ENCODE measurements at regions not wholly inside any gene's neighbourhood (a gene's known extent, or its start where the extent isn't known, plus 50 kb on each side); places are given as distances from the start of the nearest gene placed in this dataset.

DNA sequence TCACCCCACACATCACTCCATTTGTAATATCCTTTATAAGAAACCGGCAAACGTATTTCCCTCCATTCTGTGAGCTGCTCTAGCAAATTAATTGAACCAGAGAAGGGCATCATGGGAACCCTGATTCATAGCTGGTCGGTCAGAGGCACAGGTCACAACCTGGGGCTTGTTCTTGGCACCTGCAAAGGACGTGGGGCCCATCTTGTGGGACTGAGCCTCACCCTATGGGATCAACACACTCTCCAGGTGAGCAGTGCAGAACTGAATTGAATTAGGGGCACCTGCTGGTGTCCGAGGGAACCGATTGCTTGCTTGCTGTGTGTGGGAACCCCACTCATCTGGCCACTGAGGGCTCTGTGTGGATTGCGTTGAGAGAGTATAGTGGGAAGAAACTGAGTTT, 145.3 kb downstream of the CTTN start:
- in situ Hi-C loops (cut with MboI; ENCODE audit: low sequenced_read_pairs, unreplicated experiment), result no loop called here
- DNase-seq (ENCODE audit: low spot score), result no peak
- TF ChIP-seq, protein P1, sequence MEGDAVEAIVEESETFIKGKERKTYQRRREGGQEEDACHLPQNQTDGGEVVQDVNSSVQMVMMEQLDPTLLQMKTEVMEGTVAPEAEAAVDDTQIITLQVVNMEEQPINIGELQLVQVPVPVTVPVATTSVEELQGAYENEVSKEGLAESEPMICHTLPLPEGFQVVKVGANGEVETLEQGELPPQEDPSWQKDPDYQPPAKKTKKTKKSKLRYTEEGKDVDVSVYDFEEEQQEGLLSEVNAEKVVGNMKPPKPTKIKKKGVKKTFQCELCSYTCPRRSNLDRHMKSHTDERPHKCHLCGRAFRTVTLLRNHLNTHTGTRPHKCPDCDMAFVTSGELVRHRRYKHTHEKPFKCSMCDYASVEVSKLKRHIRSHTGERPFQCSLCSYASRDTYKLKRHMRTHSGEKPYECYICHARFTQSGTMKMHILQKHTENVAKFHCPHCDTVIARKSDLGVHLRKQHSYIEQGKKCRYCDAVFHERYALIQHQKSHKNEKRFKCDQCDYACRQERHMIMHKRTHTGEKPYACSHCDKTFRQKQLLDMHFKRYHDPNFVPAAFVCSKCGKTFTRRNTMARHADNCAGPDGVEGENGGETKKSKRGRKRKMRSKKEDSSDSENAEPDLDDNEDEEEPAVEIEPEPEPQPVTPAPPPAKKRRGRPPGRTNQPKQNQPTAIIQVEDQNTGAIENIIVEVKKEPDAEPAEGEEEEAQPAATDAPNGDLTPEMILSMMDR (IDR thresholded peaks at IDR 0.05; ENCODE audit: borderline replicate concordance, control extremely low read depth, extremely low read depth, insufficient read depth, missing control alignments), result no peak

DNA sequence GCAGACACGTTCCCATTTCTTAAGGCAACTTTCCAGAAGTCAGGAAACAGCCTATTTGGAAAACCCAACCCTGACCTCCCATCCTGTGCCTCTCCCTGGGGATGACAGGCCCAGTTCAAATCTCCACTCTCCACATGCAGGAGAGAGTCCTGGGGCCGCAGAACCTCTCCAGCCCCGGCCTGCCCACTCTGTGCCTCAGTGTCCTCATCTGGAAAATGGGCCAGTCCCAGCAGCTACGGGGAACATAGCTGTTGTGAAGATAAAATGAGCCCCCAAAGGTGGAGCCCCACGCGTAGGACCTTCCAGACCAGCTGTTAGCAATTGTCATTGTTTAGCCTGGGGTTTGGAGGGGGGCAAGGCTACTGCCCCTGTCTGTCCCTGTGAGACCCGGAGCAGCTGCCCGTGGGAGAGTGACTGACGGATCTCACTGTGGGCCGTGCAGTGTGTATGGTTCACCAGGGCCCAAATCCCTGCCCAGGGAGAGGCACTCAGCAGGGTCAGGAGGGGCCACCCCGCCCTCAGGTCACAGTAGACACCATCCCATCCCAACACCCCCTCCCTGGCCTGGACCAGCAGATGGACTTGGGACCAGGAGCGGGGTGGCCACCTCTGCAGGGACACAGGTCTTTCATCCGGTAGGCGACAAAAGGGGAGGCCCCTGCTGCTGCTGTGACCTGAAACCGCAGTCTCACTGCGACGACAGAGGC, 145.9 kb downstream of the CTTN start:
- DNase-seq (ENCODE audit: low spot score), result no peak
- in situ Hi-C loops (cut with MboI; ENCODE audit: low sequenced_read_pairs, unreplicated experiment), result no loop called here
- TF ChIP-seq, protein P1 (IDR thresholded peaks at IDR 0.05; ENCODE audit: borderline replicate concordance, control extremely low read depth, extremely low read depth, insufficient read depth, missing control alignments), result no peak

DNA sequence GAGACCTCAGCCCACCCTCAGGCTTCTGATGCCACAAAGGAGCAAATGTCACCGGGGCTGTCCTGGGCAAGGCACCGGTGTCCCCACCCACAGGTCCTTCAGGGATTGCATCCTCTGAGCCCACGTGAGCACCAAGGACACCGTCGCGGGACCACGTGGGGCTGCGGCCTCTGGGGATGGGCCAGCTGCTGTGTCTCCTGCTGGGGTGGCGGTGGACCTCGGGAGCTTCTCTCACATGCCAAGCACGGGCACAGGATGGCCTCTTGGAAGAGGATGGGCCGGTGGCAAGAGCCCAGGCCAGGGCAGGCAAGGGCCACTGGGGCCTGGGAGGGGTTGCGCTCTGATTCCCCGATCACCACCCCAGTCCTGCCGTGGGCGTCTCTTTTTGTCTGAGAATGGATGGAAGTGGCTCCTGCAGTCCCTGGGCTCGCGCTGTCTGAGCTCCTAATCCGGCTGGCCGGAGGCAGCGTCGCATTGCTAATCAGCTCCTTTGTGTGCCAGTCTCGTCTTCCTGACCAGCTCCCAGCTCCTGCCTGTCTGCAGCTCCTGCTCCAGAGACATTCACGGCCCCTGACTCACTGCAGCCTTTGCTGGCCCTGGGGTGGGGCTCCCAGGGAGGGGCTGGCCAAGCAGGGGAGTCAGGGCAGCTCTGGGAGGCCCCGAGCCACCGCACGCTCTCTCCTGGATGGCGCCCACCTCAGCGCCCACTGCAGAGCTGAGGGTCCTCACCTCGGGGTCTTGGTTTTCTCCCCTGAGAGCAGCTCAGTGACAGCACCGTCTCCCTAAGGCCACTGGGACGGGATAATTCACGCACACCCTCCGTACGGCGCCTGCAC, 146.7 kb downstream of the CTTN start:
- in situ Hi-C loops (cut with MboI; ENCODE audit: low sequenced_read_pairs, unreplicated experiment), result no loop called here
- DNase-seq (ENCODE audit: low spot score), result no peak
- TF ChIP-seq, protein P1 (IDR thresholded peaks at IDR 0.05; ENCODE audit: borderline replicate concordance, control extremely low read depth, extremely low read depth, insufficient read depth, missing control alignments), result no peak

DNA sequence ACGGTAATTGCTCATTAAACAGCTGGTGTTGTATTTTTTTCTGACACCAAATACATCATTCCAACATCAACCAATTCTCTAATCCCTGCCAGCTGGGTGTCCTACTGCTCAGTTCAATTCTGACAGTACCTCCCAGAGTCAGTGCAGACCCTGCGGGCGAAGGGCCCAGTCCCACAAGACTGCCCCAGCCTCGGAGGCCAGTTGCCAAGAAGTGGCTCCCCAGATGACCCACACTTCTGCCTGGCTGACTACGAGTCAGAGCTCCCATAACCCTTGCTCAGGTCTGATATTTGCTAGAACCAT, 147.2 kb downstream of the CTTN start:
- in situ Hi-C loops (cut with MboI; ENCODE audit: low sequenced_read_pairs, unreplicated experiment), result no loop called here
- TF ChIP-seq, protein P1 (IDR thresholded peaks at IDR 0.05; ENCODE audit: borderline replicate concordance, control extremely low read depth, extremely low read depth, insufficient read depth, missing control alignments), result no peak
- DNase-seq (ENCODE audit: low spot score), result no peak

DNA sequence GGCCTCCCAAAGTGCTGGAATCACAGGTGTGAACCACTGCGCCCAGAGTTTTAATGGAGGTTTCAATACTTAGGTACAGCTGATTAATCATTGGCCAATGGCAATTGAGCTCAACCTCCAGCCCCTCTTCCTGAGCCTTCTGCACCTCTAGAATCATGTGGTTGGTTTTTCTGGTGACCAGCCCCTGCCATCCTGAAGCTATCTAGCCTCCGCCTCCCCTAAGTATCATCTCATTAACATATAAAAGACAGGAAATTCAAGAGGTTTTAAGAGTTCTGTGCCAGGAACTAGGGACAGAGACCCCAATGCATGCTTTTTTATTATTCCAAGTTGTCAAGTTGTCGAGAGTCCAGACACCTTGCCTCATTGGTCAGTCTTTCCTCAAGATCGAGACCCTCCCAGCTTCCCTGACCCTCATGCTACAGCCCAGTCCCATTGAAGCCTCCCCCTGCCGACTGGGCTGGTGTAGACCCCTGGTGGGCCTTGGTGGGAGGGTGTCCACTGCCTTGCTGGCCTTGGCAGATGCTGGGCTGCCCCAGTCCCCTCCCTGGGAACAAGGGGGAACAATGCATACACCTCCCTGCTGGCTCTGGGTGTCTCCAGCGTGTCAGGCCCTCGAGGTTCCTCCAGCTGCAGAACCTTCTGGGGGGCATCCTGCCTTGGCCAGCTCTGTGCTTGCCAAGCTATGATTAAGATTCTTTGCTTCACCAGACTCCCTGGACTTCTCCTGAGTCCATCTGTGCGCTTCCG, 148.0 kb downstream of the CTTN start:
- DNase-seq (ENCODE audit: low spot score), result no peak
- in situ Hi-C loops (cut with MboI; ENCODE audit: low sequenced_read_pairs, unreplicated experiment), result no loop called here
- TF ChIP-seq, protein P1 (IDR thresholded peaks at IDR 0.05; ENCODE audit: borderline replicate concordance, control extremely low read depth, extremely low read depth, insufficient read depth, missing control alignments), result no peak

DNA sequence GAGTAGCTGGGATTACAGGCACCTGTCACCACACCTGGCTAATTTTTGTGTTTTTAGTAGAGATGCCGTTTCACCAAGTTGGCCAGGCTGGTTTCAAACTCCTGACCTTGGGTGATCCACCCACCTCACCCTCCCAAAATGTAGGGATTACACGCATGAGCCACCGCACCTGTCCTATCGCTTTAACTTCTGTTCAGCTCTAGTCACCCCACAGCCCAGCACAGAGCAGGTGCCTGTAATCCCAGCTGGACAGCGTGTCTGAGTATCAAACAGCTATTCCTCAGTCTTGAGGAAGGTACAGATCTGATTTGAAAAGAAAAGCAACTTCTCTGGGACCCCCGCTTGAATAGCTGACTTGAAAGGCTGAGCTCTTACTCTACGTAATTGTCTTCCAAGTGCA, 149.1 kb downstream of the CTTN start:
- DNase-seq (ENCODE audit: low spot score), result no peak
- TF ChIP-seq, protein P1 (IDR thresholded peaks at IDR 0.05; ENCODE audit: borderline replicate concordance, control extremely low read depth, extremely low read depth, insufficient read depth, missing control alignments), result no peak
- in situ Hi-C loops (cut with MboI; ENCODE audit: low sequenced_read_pairs, unreplicated experiment), result no loop called here
